Stimulated activated effector memory CD8-positive, alpha-beta T cell treated with anti-CD3 and anti-CD28 coated beads, Interleukin-12 subunit alpha, Interleukin-12 subunit beta, amount 100 ng/mL, for 72 hours (primary cell): ENCODE measurements at regions not wholly inside any gene's neighbourhood (a gene's known extent, or its start where the extent isn't known, plus 50 kb on each side); places are given as distances from the start of the nearest gene placed in this dataset.
"Not testable (repeated sequence)": the region's sequence is repeated elsewhere in the genome, so short reads cannot be mapped to it uniquely, and the experiment has no call there.

Source experiments
- ATAC-seq: fragments of 150-1000 bp; cut with Tn5 transposase; 2 replicates; pipeline ENCODE4 v1.10.0; 2021
- DNase-seq, 2 donors: peaks; one replicate each; pipeline ENCODE4 v3.0.0; 2021 to 2022; ENCODE audit warnings: low spot score in 2 of 2
- H3K27ac Mint-ChIP-seq: one replicate; pipeline ENCODE4 v1.8.0; 2022; ENCODE audit warnings: mild to moderate bottlenecking, mixed read lengths
- H3K36me3 Mint-ChIP-seq: one replicate; pipeline ENCODE4 v1.8.0; 2022; ENCODE audit warnings: mild to moderate bottlenecking, mixed read lengths
- H3K4me1 Mint-ChIP-seq: one replicate; pipeline ENCODE4 v1.8.0; 2022; ENCODE audit warnings: mixed read lengths
- H3K4me3 Mint-ChIP-seq: one replicate; pipeline ENCODE4 v1.8.0; 2022; ENCODE audit warnings: mild to moderate bottlenecking, mixed read lengths
- H3K9me3 Mint-ChIP-seq: one replicate; pipeline ENCODE4 v1.8.0; 2022; ENCODE audit warnings: mixed read lengths

DNA sequence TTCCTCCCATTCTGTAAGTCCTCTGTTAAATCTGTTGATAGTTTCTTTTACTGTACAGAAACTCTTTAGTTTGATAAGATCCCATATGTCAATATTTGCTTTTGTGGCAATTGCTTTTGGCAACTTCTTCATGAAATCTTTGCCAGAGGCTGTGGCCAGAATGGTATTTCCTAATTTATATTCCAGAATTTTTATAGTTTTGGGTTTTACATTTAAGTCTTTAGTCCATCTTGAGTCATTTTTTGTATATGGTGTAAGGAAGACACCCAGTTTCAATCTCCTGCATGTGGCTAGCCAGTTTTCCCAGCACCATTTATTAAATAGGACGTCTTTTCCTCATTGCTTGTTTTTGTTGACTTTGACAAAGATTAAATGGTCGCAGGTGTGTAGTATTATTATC is 372.4 kb upstream of the CADM2 start:
- Mint-ChIP-seq H3K36me3 (no peaks in the 10 kb centered on the region), H3K27ac (no peak overlapping the region), H3K4me3 (no peak overlapping the region), H3K4me1 (no peaks in the 10 kb centered on the region), H3K9me3 (peaks cover 15% of the 10 kb centered on the region)
- ATAC-seq (no peak), DNase-seq (no peak)

GRCh38 chr3:84600703-84601225 is 358.0 kb upstream of the CADM2 start:
- Mint-ChIP-seq H3K4me1 (no peaks in the 10 kb centered on the region), H3K9me3 (peaks cover 19% of the 10 kb centered on the region), H3K27ac (no peak overlapping the region), H3K36me3 (no peaks in the 10 kb centered on the region), H3K4me3 (no peak overlapping the region)
- DNase-seq, result no peak
- ATAC-seq, result no peak

GRCh38 chr3:84601303-84601702 is 357.5 kb upstream of the CADM2 start:
- no peak for DNase-seq

DNA sequence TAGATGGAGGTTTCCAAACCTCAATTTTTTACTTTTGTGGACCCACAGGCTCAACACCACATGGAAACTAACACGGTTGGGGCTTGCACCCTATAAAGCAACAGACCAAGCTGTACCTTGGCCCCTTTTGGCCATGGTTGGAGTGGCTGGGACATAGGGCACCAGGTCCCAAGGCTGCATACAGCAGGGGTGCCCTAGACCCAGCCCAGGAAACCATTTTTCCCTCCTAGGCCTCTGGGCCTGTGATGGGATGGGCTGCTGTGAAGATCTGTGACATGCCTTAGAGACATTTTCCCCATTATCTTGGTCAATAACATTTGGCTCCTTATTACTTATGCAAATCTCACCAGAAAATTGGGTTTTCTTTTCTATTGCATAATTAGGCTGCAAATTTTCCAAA is 337.0 kb upstream of the CADM2 start:
- Mint-ChIP-seq H3K9me3 (peaks cover 15% of the 10 kb centered on the region), H3K4me1 (no peaks in the 10 kb centered on the region), H3K27ac (no peak overlapping the region), H3K4me3 (no peak overlapping the region), H3K36me3 (no peaks in the 10 kb centered on the region)
- no peak for ATAC-seq
- DNase-seq, result no peak

More at GRCh38 chr3:84601303-84601702, 357.5 kb upstream of the CADM2 start:
- no peak for ATAC-seq
- Mint-ChIP-seq H3K36me3 (no peaks in the 10 kb centered on the region), H3K4me3 (no peak overlapping the region), H3K4me1 (no peaks in the 10 kb centered on the region), H3K9me3 (peaks cover 24% of the 10 kb centered on the region), H3K27ac (no peak overlapping the region)

DNA sequence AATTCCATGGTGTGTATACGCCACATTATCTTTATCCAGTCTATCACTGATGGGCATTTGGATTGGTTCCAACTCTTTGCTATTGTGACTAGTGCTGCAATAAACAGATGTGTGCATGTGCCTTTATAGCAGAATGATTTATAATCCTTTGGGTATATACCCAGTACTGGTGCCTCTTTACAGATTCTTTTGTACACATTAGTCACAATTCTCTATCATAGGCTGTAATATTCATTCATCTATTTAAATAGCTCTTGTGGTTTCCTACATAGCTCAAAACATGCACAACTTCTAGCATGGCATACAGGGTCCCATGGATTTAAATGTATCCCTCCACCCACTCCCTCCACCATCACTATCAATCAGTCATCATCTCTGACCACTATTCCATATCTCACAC is 324.1 kb upstream of the CADM2 start:
- H3K9me3 Mint-ChIP-seq, result peaks cover 27% of the 10 kb centered on the region
- no peaks in the 10 kb centered on the region for H3K4me1 Mint-ChIP-seq
- DNase-seq (no peak), ATAC-seq (no peak)
- no peak overlapping the region for H3K4me3 Mint-ChIP-seq
- H3K36me3 Mint-ChIP-seq, result no peaks in the 10 kb centered on the region
- H3K27ac Mint-ChIP-seq, result no peak overlapping the region

GRCh38 chr3:84637272-84637671 is 321.5 kb upstream of the CADM2 start:
- no peaks in the 10 kb centered on the region for H3K36me3 Mint-ChIP-seq
- no peak overlapping the region for H3K4me3 Mint-ChIP-seq
- no peaks in the 10 kb centered on the region for H3K4me1 Mint-ChIP-seq
- DNase-seq (no peak), ATAC-seq (no peak)
- H3K27ac Mint-ChIP-seq, result no peak overlapping the region
- H3K9me3 Mint-ChIP-seq, result peaks cover 29% of the 10 kb centered on the region

DNA sequence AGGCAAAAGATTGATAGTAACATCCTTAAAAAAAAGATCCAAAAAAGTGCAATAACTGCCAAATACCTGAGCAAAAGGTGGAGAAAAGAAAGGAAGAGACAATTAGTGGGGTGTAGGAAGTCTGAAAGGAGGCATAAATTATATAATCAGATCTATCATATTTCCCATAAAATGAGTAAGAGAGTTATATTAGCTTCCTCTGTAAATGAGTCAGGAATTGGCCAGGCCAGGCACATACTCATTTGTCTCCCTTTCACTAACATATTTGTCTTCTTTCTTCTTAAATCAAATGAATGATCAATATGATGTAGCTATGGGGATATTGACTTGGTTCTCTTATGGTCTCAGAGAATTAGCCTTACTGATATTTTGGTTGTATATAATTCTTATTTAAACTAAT is 292.3 kb upstream of the CADM2 start:
- Mint-ChIP-seq H3K9me3 (peaks cover 3% of the 10 kb centered on the region), H3K4me1 (no peaks in the 10 kb centered on the region), H3K4me3 (no peak overlapping the region), H3K27ac (no peak overlapping the region), H3K36me3 (no peaks in the 10 kb centered on the region)
- DNase-seq, result no peak
- ATAC-seq, result no peak

GRCh38 chr3:84679211-84679610 is 279.6 kb upstream of the CADM2 start:
- DNase-seq (no peak), ATAC-seq (no peak)
- H3K4me1 Mint-ChIP-seq, result no peaks in the 10 kb centered on the region
- no peak overlapping the region for H3K27ac Mint-ChIP-seq
- H3K36me3 Mint-ChIP-seq, result no peaks in the 10 kb centered on the region
- H3K9me3 Mint-ChIP-seq, result peaks cover 21% of the 10 kb centered on the region
- no peak overlapping the region for H3K4me3 Mint-ChIP-seq

- Mint-ChIP-seq H3K27ac (no peak overlapping the region), H3K9me3 (peaks cover 18% of the 10 kb centered on the region), H3K4me1 (no peaks in the 10 kb centered on the region), H3K36me3 (no peaks in the 10 kb centered on the region), H3K4me3 (no peak overlapping the region)
- DNase-seq (no peak), ATAC-seq (no peak)
Observed at GRCh38 chr3:84680700-84681099, 278.1 kb upstream of the CADM2 start.

- Mint-ChIP-seq H3K27ac (no peak overlapping the region), H3K36me3 (no peaks in the 10 kb centered on the region), H3K4me3 (no peak overlapping the region), H3K4me1 (no peaks in the 10 kb centered on the region), H3K9me3 (peaks cover 14% of the 10 kb centered on the region)
- DNase-seq (no peak), ATAC-seq (no peak)
Observed at GRCh38 chr3:84683493-84683892, 275.3 kb upstream of the CADM2 start.

DNA sequence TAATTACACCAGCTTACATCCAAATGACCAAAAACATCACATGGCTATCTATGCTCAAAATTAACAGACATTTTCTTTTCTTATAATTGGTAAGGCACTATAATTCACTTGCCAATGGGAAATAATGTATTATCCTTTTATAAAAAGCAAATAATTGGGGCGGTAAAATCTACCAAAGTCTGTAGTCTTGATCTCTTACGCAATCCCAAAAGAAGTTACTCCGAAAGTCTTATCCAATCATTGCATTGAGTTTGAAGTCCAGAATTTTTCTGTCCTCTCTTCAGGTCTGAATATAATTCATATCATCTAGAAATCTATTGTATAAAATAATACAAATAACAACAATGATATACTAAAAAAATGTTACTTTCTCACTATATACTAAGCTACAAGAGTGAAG is 273.3 kb upstream of the CADM2 start:
- no peak overlapping the region for H3K4me3 Mint-ChIP-seq
- no peaks in the 10 kb centered on the region for H3K4me1 Mint-ChIP-seq
- no peak overlapping the region for H3K27ac Mint-ChIP-seq
- no peak for ATAC-seq
- no peaks in the 10 kb centered on the region for H3K36me3 Mint-ChIP-seq
- H3K9me3 Mint-ChIP-seq, result peaks cover 11% of the 10 kb centered on the region
- DNase-seq, result no peak

- Mint-ChIP-seq H3K9me3 (peaks cover 13% of the 10 kb centered on the region), H3K36me3 (no peaks in the 10 kb centered on the region), H3K4me3 (no peak overlapping the region), H3K4me1 (no peaks in the 10 kb centered on the region), H3K27ac (no peak overlapping the region)
- DNase-seq (no peak), ATAC-seq (no peak)
Observed at GRCh38 chr3:84692261-84692660, 266.5 kb upstream of the CADM2 start.

DNA sequence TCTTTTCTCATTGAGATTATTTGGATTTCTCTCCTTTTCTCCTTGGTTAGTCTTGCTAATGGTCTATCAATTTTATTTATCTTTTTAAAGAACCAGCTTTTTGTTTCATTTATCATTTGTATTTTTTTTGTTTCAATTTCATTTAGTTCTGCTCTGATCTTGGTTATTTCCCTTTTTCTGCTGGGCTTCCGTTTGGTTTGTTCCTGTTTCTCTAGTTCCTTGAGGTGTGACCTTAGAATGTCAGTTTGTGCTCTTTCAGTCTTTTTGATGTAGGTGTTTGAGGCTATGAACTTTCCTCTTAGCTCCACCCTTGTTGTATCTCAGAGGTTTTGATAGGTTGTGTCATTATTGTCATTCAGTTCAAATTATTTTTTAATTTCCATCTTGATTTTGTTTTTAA is 248.5 kb upstream of the CADM2 start:
- H3K27ac Mint-ChIP-seq, H3K4me1 Mint-ChIP-seq, H3K36me3 Mint-ChIP-seq, DNase-seq, H3K4me3 Mint-ChIP-seq, ATAC-seq: not testable (repeated sequence)
- H3K9me3 Mint-ChIP-seq, result peaks cover 28% of the 10 kb centered on the region

- no peaks in the 10 kb centered on the region for H3K36me3 Mint-ChIP-seq
- DNase-seq, result no peak
- no peak overlapping the region for H3K27ac Mint-ChIP-seq
- no peak for ATAC-seq
- H3K4me3 Mint-ChIP-seq, result no peak overlapping the region
- no peaks in the 10 kb centered on the region for H3K4me1 Mint-ChIP-seq
- H3K9me3 Mint-ChIP-seq, result peaks cover 31% of the 10 kb centered on the region
Observed at GRCh38 chr3:84717894-84718293, 240.9 kb upstream of the CADM2 start.

DNA sequence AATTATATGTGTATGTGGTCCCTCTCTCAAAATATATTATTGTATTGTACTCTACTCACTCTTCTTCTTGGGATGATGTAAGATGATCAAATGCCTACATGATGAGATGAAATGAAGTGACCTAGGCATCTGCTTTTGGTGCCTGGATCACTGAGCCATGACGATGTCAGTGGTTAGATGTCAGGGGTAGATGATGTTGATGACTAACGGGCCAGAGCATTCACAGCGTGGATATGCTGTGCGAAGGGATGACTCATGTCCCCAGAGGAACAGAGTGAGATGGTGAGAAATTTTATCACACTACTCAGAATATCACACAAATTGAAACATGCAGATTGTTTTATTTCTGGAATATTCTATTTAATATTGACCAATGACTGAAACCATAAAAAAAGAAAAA is 233.9 kb upstream of the CADM2 start:
- no peak for ATAC-seq
- no peaks in the 10 kb centered on the region for H3K4me1 Mint-ChIP-seq
- H3K36me3 Mint-ChIP-seq, result no peaks in the 10 kb centered on the region
- DNase-seq, result no peak
- no peak overlapping the region for H3K27ac Mint-ChIP-seq
- H3K4me3 Mint-ChIP-seq, result no peak overlapping the region
- peaks cover 18% of the 10 kb centered on the region for H3K9me3 Mint-ChIP-seq

DNA sequence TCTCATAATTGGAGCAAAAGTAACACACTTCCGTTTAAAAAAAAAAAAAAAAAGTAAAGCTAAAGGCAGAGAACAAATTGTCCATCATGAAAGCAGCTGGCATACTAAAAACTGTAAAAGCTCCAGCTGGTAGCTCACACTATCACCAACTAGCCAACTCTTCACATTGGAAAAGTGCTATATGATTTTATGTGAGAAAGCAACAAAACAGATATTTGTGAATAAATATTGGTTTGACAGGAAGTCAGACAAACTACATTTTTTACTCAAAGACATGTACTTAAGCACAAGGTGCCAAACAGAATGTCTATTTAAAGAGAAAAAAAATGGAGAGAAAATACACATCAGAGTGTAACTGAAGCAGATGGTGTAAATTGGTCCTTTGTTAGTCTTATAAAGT is 231.2 kb upstream of the CADM2 start:
- Mint-ChIP-seq H3K27ac (no peak overlapping the region), H3K36me3 (no peaks in the 10 kb centered on the region), H3K9me3 (peaks cover 15% of the 10 kb centered on the region), H3K4me3 (no peak overlapping the region), H3K4me1 (no peaks in the 10 kb centered on the region)
- ATAC-seq, result no peak
- DNase-seq, result no peak

- not testable (repeated sequence) for H3K4me1 Mint-ChIP-seq, ATAC-seq, H3K27ac Mint-ChIP-seq, H3K4me3 Mint-ChIP-seq, H3K36me3 Mint-ChIP-seq, DNase-seq
- peaks cover 13% of the 10 kb centered on the region for H3K9me3 Mint-ChIP-seq
Observed at GRCh38 chr3:84734731-84735130, 224.1 kb upstream of the CADM2 start.
